Neuronal stem cell (in vitro differentiated cells): ENCODE measurements at regions not wholly inside any gene's neighbourhood (a gene's known extent, or its start where the extent isn't known, plus 50 kb on each side); places are given as distances from the start of the nearest gene placed in this dataset.

Source experiments
- DNase-seq: peaks from one replicate; pipeline ENCODE4 v3.0.0-alpha.2; 2013; ENCODE audit warnings: low spot score
- H2AFZ ChIP-seq: one replicate; pipeline ENCODE4 v1.6.1; 2013; ENCODE audit warnings: mild to moderate bottlenecking, low read length, inconsistent platforms
- H2AK5ac ChIP-seq: 2 replicates; pipeline ENCODE4 v1.6.1; 2013; ENCODE audit warnings: low read depth, mild to moderate bottlenecking, inconsistent platforms, low read length, moderate library complexity, mixed read lengths
- H2BK120ac ChIP-seq: 2 replicates; pipeline ENCODE4 v1.6.1; 2013; ENCODE audit warnings: low read depth, mild to moderate bottlenecking, inconsistent platforms, low read length, moderate library complexity, mixed read lengths
- H2BK12ac ChIP-seq: one replicate; pipeline ENCODE4 v1.6.1; 2013; ENCODE audit warnings: low read length, inconsistent platforms
- H2BK15ac ChIP-seq: 2 replicates; pipeline ENCODE4 v1.6.1; 2013; ENCODE audit warnings: mild to moderate bottlenecking, low read length, inconsistent platforms, mixed read lengths
- H2BK5ac ChIP-seq: one replicate; pipeline ENCODE4 v1.6.1; 2013; ENCODE audit warnings: inconsistent platforms, mild to moderate bottlenecking, low read length, moderate library complexity
- H3K14ac ChIP-seq: one replicate; pipeline ENCODE4 v1.6.1; 2013; ENCODE audit warnings: low read length, inconsistent platforms
- H3K18ac ChIP-seq: 2 replicates; pipeline ENCODE4 v1.6.1; 2013; ENCODE audit warnings: low read length, inconsistent platforms
- H3K23ac ChIP-seq: 2 replicates; pipeline ENCODE4 v1.6.1; 2013; ENCODE audit warnings: low read depth, mild to moderate bottlenecking, mixed read lengths, low read length, inconsistent platforms; ENCODE audit not compliant: poor library complexity
- H3K27ac ChIP-seq: replicated peaks from 3 replicates; pipeline ENCODE4 v1.5.1; 2013; ENCODE audit warnings: low read length, inconsistent platforms
- H3K27me3 ChIP-seq, 3 experiments: 2 replicates each; pipeline ENCODE4 v1.6.1; 2013; ENCODE audit warnings: low read length in 3 of 3, mild to moderate bottlenecking in 2 of 3, inconsistent platforms in 1 of 3, low read depth in 1 of 3, mixed read lengths in 1 of 3, moderate library complexity in 1 of 3; ENCODE audit not compliant: control insufficient read depth in 3 of 3, insufficient read depth in 3 of 3
- H3K36me3 ChIP-seq, 2 donors: replicated peaks in 1 of 2; 2 replicates each; pipeline ENCODE4 v1.6.1; 2013; ENCODE audit warnings: low read length in 2 of 2; ENCODE audit not compliant: control insufficient read depth in 2 of 2, insufficient read depth in 2 of 2
- H3K4ac ChIP-seq: 2 replicates; pipeline ENCODE4 v1.6.1; 2013; ENCODE audit warnings: inconsistent platforms, mild to moderate bottlenecking, low read length, moderate library complexity
- H3K4me1 ChIP-seq, 2 donors: 1 replicate in 1 of 2; 2 replicates in 1 of 2; pipeline ENCODE4 v1.6.1; 2013; ENCODE audit warnings: low read length in 2 of 2, low read depth in 1 of 2; ENCODE audit not compliant: control insufficient read depth in 2 of 2, insufficient read depth in 1 of 2
- H3K4me2 ChIP-seq: one replicate; pipeline ENCODE4 v1.6.1; 2013; ENCODE audit warnings: mild to moderate bottlenecking, low read length, inconsistent platforms; ENCODE audit not compliant: insufficient read depth, poor library complexity, severe bottlenecking
- H3K4me3 ChIP-seq, 2 donors: 2 replicates each; pipeline ENCODE4 v1.5.1; 2013; ENCODE audit warnings: low read length in 2 of 2, mild to moderate bottlenecking in 2 of 2, inconsistent platforms in 1 of 2, moderate library complexity in 1 of 2
- H3K79me1 ChIP-seq: one replicate; pipeline ENCODE4 v1.6.1; 2013; ENCODE audit warnings: low read depth, mild to moderate bottlenecking, inconsistent platforms, low read length, moderate library complexity
- H3K9ac ChIP-seq: one replicate; pipeline ENCODE4 v1.6.1; 2013; ENCODE audit warnings: mild to moderate bottlenecking, low read depth, low read length, inconsistent platforms; ENCODE audit not compliant: poor library complexity
- H3K9me3 ChIP-seq, 2 donors: replicated peaks in 1 of 2; 2 replicates each; pipeline versions ENCODE3 to v1.6.1; 2013; ENCODE audit warnings: low read length in 2 of 2, mild to moderate bottlenecking in 2 of 2, inconsistent platforms in 1 of 2, low read depth in 1 of 2, mixed read lengths in 1 of 2, moderate library complexity in 1 of 2; ENCODE audit not compliant: control insufficient read depth in 2 of 2, insufficient read depth in 1 of 2
- H4K8ac ChIP-seq: one replicate; pipeline ENCODE4 v1.6.1; 2013; ENCODE audit warnings: low read depth, mild to moderate bottlenecking, inconsistent platforms, low read length, moderate library complexity
- H4K91ac ChIP-seq: one replicate; pipeline ENCODE4 v1.6.1; 2013; ENCODE audit warnings: low read length, low read depth, mild to moderate bottlenecking, inconsistent platforms; ENCODE audit not compliant: poor library complexity
- WGBS, 2 donors: extraction: QIAGEN DNeasy Blood & Tissue Kit; methylation state at CpG; one replicate each; pipeline ENCODE4 v1.1.7; 2013; ENCODE audit warnings: missing lambda C conversion rate in 2 of 2, mixed read lengths in 1 of 2; ENCODE audit not compliant: insufficient read length in 2 of 2, insufficient replicate concordance in 1 of 2; ENCODE audit errors: extremely low coverage in 2 of 2; 5-methylcytosine and 5-hydroxymethylcytosine counted together

GRCh38 chr2:3094318-3094717, 283.3 kb downstream of the EIPR1 start:
- H3K4me2 ChIP-seq: no peak overlapping the region
- no peak overlapping the region for H2AK5ac ChIP-seq

GRCh38 chr2:3091696-3092095, 285.9 kb downstream of the EIPR1 start:
- Histone ChIP-seq H4K8ac (no peak overlapping the region), H2AK5ac (no peak overlapping the region), H3K79me1 (no peaks in the 10 kb centered on the region), H3K4me1 (peaks cover 0 to 5% of the 10 kb centered on the region in 2 donors), H2BK120ac (no peak overlapping the region), H3K9ac (no peak overlapping the region), H4K91ac (no peak overlapping the region), H3K14ac (no peak overlapping the region), H3K4me3 (no peak overlapping the region), H3K27ac (peak overlapping the region; percentile 46), H3K18ac (no peak overlapping the region), H3K27me3 (no peaks in the 10 kb centered on the region), H2BK12ac (no peak overlapping the region), H2BK5ac (no peak overlapping the region), H3K4me2 (no peak overlapping the region), H2BK15ac (no peak overlapping the region), H2AFZ (no peak overlapping the region), H3K9me3 (no peaks in the 10 kb centered on the region), H3K36me3 (no peaks in the 10 kb centered on the region), H3K4ac (no peak overlapping the region), H3K23ac (no peak overlapping the region)
- WGBS, 2 donors: no CpG with 5 or more reads among the region's 2 CpGs
- no peak for DNase-seq

More at GRCh38 chr2:3094318-3094717, 283.3 kb downstream of the EIPR1 start:
- H2BK12ac ChIP-seq: no peak overlapping the region
- H2BK5ac ChIP-seq: no peak overlapping the region
- H3K27ac ChIP-seq: no peak overlapping the region
- WGBS, 2 donors: no CpG with 5 or more reads among the region's 1 CpG
- no peak overlapping the region for H3K18ac ChIP-seq
- no peak overlapping the region for H2BK120ac ChIP-seq
- no peak overlapping the region for H2AFZ ChIP-seq
- H4K8ac ChIP-seq: no peak overlapping the region
- H3K4me3 ChIP-seq: no peak overlapping the region
- no peaks in the 10 kb centered on the region for H3K36me3 ChIP-seq
- no peak for DNase-seq
- no peaks in the 10 kb centered on the region for H3K9me3 ChIP-seq
- H3K4ac ChIP-seq: no peak overlapping the region
- H3K79me1 ChIP-seq: no peaks in the 10 kb centered on the region
- no peak overlapping the region for H3K9ac ChIP-seq
- no peak overlapping the region for H4K91ac ChIP-seq
- peaks cover 0 to 5% of the 10 kb centered on the region in 2 donors for H3K4me1 ChIP-seq
- no peaks in the 10 kb centered on the region for H3K27me3 ChIP-seq
- H3K23ac ChIP-seq: no peak overlapping the region
- no peak overlapping the region for H3K14ac ChIP-seq
- no peak overlapping the region for H2BK15ac ChIP-seq

- no CpG with 5 or more reads among the region's 4 CpGs for WGBS, 2 donors
Observed at GRCh38 chr2:3082705-3083104, 294.9 kb downstream of the EIPR1 start.

DNA sequence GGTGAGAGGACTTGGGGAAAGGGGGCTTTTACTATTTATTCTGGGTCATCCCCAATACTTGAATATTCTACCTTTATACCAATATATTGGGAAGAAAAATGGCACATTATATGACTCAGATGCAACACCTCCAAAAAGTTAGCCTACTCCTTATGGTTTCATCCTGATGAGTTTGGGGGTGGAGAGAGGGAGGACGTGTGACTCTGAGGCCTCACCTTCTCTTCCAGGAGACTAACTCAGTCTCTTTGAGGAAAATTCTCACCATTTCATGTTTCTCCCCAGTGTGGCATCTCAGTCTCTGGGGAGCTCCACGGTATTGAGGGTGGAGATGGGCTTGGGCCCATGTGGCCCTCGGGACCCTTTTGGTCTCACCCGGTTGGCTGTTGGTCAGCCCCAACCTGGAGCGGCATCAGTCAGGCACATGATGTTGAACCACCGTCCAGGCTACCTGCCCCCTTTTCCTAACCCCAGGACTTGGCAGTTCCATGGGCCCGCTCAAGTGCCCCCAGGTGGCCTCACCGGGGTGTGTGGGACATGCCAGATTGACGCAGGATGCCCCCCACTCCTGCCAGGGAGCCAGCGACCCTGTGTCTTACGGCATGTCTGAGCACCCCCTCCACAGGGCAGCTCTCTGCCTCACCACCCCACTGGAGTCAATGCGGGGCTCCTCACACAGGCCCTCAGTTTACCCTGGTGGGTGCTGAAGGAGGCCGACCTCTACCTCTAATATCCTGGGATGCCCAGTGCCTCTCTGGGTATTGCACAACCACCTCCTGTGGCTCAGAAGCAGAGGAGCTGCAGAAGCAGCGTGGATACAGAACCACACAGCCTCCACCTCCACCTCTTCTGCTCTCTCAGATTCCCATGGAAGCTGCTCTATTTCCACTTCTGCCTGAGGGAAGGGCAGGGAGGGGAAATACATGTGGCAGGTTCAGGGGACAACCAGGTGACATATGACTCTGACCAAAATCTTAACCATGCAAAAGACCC, 297.4 kb downstream of the EIPR1 start:
- Histone ChIP-seq H3K36me3 (no peaks in the 10 kb centered on the region), H4K8ac (no peak overlapping the region), H3K79me1 (no peaks in the 10 kb centered on the region), H3K14ac (no peak overlapping the region), H2BK5ac (no peak overlapping the region), H2BK12ac (no peak overlapping the region), H3K27me3 (no peaks in the 10 kb centered on the region), H3K4me2 (no peak overlapping the region), H3K23ac (peak overlapping the region; percentile 22), H2AFZ (no peak overlapping the region), H2AK5ac (no peak overlapping the region), H3K9ac (no peak overlapping the region), H3K4ac (no peak overlapping the region), H2BK120ac (no peak overlapping the region), H4K91ac (no peak overlapping the region), H3K9me3 (no peaks in the 10 kb centered on the region), H2BK15ac (no peak overlapping the region), H3K4me3 (no peak overlapping the region), H3K18ac (no peak overlapping the region), H3K4me1 (peaks cover 10 to 22% of the 10 kb centered on the region in 2 donors), H3K27ac (no peak overlapping the region)
- no peak for DNase-seq
- no CpG with 5 or more reads among the region's 14 CpGs for WGBS, 2 donors

More at GRCh38 chr2:3082705-3083104, 294.9 kb downstream of the EIPR1 start:
- H2AK5ac ChIP-seq: no peak overlapping the region
- H2BK120ac ChIP-seq: no peak overlapping the region
- no peak overlapping the region for H2BK12ac ChIP-seq
- peaks cover 0 to 2% of the 10 kb centered on the region in 2 donors for H3K4me1 ChIP-seq
- no peak overlapping the region for H2BK5ac ChIP-seq
- no peak overlapping the region for H3K23ac ChIP-seq
- H2AFZ ChIP-seq: no peak overlapping the region
- no peak overlapping the region for H4K8ac ChIP-seq
- no peak overlapping the region for H2BK15ac ChIP-seq
- no peak overlapping the region for H3K4me3 ChIP-seq
- no peak overlapping the region for H3K27ac ChIP-seq
- no peaks in the 10 kb centered on the region for H3K36me3 ChIP-seq
- no peak for DNase-seq
- no peak overlapping the region for H4K91ac ChIP-seq
- H3K9me3 ChIP-seq: no peaks in the 10 kb centered on the region
- H3K79me1 ChIP-seq: no peaks in the 10 kb centered on the region
- H3K4me2 ChIP-seq: no peak overlapping the region
- H3K9ac ChIP-seq: no peak overlapping the region
- H3K27me3 ChIP-seq: no peaks in the 10 kb centered on the region
- H3K4ac ChIP-seq: no peak overlapping the region
- H3K14ac ChIP-seq: no peak overlapping the region
- no peak overlapping the region for H3K18ac ChIP-seq
